22Rv1 (cell line): ENCODE measurements at regions not wholly inside any gene's neighbourhood (a gene's known extent, or its start where the extent isn't known, plus 50 kb on each side); places are given as distances from the start of the nearest gene placed in this dataset.

Experiments used
- ZFX ChIP-seq: fragments of 450-650 bp; IDR thresholded peaks from 2 replicates; pipeline ENCODE4 v1.6.1; 2017; ENCODE audit warnings: antibody characterized with exemption, borderline replicate concordance
- TF ChIP-seq, protein P1 (sequence below): fragments of 450-650 bp; IDR thresholded peaks from 2 replicates; pipeline ENCODE4 v1.5.1; 2017; ENCODE audit warnings: mild to moderate bottlenecking

DNA sequence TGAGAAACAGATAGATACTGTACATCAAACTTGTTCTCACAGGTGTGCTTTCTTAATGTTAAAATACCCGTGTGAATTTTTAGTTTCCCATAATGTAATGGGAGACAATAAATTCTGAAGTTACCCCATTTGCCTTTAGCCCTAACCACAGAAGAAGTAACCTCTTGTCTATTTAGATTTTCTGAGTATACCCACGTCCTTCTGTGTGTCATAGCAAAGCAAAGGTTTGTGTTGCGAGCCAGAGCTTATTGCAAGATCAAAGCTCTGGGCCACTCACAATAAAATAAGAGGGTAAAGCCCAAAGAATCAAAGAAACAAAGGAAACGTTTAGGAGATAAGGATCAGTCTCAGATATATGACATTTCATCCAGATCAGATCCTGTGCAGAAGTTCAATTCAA lies 73.9 kb downstream of the BMP4 start:
- TF ChIP-seq, protein P1, sequence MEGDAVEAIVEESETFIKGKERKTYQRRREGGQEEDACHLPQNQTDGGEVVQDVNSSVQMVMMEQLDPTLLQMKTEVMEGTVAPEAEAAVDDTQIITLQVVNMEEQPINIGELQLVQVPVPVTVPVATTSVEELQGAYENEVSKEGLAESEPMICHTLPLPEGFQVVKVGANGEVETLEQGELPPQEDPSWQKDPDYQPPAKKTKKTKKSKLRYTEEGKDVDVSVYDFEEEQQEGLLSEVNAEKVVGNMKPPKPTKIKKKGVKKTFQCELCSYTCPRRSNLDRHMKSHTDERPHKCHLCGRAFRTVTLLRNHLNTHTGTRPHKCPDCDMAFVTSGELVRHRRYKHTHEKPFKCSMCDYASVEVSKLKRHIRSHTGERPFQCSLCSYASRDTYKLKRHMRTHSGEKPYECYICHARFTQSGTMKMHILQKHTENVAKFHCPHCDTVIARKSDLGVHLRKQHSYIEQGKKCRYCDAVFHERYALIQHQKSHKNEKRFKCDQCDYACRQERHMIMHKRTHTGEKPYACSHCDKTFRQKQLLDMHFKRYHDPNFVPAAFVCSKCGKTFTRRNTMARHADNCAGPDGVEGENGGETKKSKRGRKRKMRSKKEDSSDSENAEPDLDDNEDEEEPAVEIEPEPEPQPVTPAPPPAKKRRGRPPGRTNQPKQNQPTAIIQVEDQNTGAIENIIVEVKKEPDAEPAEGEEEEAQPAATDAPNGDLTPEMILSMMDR, result no peak
- TF ChIP-seq ZFX, result no peak
